Ovary (tissue), 7 donors: ENCODE measurements at regions not wholly inside any gene's neighbourhood (a gene's known extent, or its start where the extent isn't known, plus 50 kb on each side); places are given as distances from the start of the nearest gene placed in this dataset.
"Not testable (repeated sequence)": the region's sequence is repeated elsewhere in the genome, so short reads cannot be mapped to it uniquely, and the experiment has no call there.

Experiments used
- DNase-seq, 5 donors: peaks; one replicate each; pipeline ENCODE4 v3.0.0-alpha.2; 2019 to 2020
- H3K27ac ChIP-seq, 2 donors: fragments of 200-600 bp; one replicate each; pipeline versions ENCODE4 v1.5.1 to v1.8.0; 2019 to 2022
- H3K27me3 ChIP-seq: fragments of 200-600 bp; one replicate; pipeline ENCODE4 v1.8.0; 2022
- H3K36me3 ChIP-seq: fragments of 200-600 bp; sonication (generic); one replicate; pipeline ENCODE4 v1.5.1; 2019
- H3K4me1 ChIP-seq: one replicate; pipeline ENCODE4 v1.8.1; 2013; ENCODE audit warnings: mild to moderate bottlenecking, moderate library complexity; ENCODE audit not compliant: insufficient read depth
- H3K4me3 ChIP-seq: fragments of 200-600 bp; sonication (generic); one replicate; pipeline ENCODE4 v1.5.1; 2017
- H3K9me3 ChIP-seq, 2 donors: fragments of 200-600 bp in 1 of 2; sonication (generic) in 1 of 2; one replicate each; pipeline versions ENCODE4 v1.5.1 to v1.8.1; 2013 to 2019; ENCODE audit warnings: mild to moderate bottlenecking in 1 of 2, moderate library complexity in 1 of 2
- EP300 ChIP-seq: sonication (generic); formaldehyde crosslinking; IDR thresholded peaks from one replicate; pipeline ENCODE4 v1.6.1; 2017; ENCODE audit warnings: antibody characterized with exemption
- POLR2A ChIP-seq: fragments of 450-650 bp; IDR thresholded peaks from one replicate; pipeline ENCODE4 v1.6.1; 2017; ENCODE audit warnings: antibody characterized with exemption, mild to moderate bottlenecking, moderate library complexity
- WGBS, 3 donors: extraction: QIAGEN DNeasy Blood & Tissue Kit in 1 of 3; methylation state at CpG; one replicate each; pipeline versions ENCODE4 v1.1.5 to v1.1.7; 2013 to 2017; 5-methylcytosine and 5-hydroxymethylcytosine counted together
- intact Hi-C, 4 donors: fragments of 100-400 bp; cut with DNase I; formaldehyde crosslinking; loops; one replicate each; pipeline versions ENCODE4 v1.11.0 to v1.15.1; 2022 to 2023
- TF ChIP-seq, protein P1 (sequence below), 3 donors: fragments of 450-650 bp in 2 of 3; fragments of 200-600 bp in 1 of 3; IDR thresholded peaks; one replicate each; pipeline versions ENCODE4 v1.5.1 to v1.8.0; 2016 to 2022; ENCODE audit warnings: antibody characterized with exemption in 3 of 3, mild to moderate bottlenecking in 1 of 3
- donor health status: DM: no; HTN: no; CAD: no; lungs with moderate emphysema.
- donor health status: DM: no; HTN: no; CAD: no.
- donor health status: Bipolar disorder and iron deficiency.
- donor health status: DM: no; HTN: no; CAD: no.
- donor health status: DM: yes; HTN: yes; CAD: no.

DNA sequence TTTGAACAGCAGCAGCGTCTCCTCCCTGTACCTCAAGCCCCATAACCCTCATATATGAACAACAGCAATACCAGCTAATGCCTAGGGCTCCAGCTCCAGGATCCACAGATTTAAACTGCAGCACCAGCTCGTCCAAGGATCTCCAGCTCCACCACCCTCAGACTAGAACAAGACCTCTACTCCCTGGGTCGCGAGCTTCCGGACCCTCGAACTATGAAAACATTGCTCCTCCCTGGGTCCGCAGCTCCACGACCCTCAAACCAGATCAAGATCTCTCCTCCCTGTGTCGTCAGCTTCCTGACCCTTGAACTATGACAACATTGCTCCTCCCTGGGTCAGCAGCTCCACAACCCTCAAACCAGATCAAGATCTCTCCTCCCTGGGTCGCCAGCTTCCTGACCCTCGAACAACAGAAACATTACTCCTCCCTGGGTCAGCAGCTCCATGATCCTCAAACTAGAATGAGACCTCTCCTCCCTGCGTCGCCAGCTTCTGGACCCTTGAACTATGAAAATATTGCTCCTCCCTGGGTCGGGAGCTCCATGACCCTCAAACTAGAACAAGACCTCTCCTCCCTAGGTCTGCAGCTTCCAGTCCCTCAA, 339.0 kb upstream of the SULF2 start:
- H3K9me3 ChIP-seq = no peaks in the 10 kb centered on the region
- no peaks in the 10 kb centered on the region for H3K27me3 ChIP-seq
- H3K4me1 ChIP-seq = peaks cover 9% of the 10 kb centered on the region
- intact Hi-C loops = no loop called here
- DNase-seq = no peak
- TF ChIP-seq, protein P1, sequence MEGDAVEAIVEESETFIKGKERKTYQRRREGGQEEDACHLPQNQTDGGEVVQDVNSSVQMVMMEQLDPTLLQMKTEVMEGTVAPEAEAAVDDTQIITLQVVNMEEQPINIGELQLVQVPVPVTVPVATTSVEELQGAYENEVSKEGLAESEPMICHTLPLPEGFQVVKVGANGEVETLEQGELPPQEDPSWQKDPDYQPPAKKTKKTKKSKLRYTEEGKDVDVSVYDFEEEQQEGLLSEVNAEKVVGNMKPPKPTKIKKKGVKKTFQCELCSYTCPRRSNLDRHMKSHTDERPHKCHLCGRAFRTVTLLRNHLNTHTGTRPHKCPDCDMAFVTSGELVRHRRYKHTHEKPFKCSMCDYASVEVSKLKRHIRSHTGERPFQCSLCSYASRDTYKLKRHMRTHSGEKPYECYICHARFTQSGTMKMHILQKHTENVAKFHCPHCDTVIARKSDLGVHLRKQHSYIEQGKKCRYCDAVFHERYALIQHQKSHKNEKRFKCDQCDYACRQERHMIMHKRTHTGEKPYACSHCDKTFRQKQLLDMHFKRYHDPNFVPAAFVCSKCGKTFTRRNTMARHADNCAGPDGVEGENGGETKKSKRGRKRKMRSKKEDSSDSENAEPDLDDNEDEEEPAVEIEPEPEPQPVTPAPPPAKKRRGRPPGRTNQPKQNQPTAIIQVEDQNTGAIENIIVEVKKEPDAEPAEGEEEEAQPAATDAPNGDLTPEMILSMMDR (IDR thresholded peaks at IDR 0.05) = no peak
- TF ChIP-seq EP300 (no peak), POLR2A (no peak)
- H3K4me3 ChIP-seq = no peak overlapping the region
- H3K27ac ChIP-seq = no peak overlapping the region
- no peaks in the 10 kb centered on the region for H3K36me3 ChIP-seq
- WGBS, 3 donors = 89 to 90% (median 89%) methylated on average over 14 of the region's 14 CpGs

DNA sequence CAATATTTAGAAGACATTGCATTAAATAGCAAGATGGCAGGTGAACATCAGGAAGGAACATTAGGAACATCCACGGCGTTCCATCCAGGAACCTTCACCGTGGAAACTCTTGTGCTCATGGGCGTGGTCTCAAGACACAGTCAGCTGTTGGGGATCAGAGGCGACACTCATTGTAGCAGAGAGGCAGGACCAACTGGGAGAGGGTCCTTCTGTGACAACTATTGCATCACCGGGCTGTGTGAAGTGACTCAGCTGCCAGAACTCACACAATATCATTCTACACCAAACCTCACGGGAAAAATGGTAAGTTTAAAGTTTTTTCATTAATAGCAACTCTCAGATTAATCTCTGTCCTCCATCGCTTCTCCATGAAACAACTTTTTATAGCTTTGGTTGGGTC, 334.8 kb upstream of the SULF2 start:
- H3K27me3 ChIP-seq = no peaks in the 10 kb centered on the region
- DNase-seq = no peak
- intact Hi-C loops = no loop called here
- no peak overlapping the region for H3K4me3 ChIP-seq
- no peak overlapping the region for H3K27ac ChIP-seq
- no peaks in the 10 kb centered on the region for H3K36me3 ChIP-seq
- no peaks in the 10 kb centered on the region for H3K4me1 ChIP-seq
- WGBS, 3 donors = 85 to 92% (median 86%) methylated on average over 8 of the region's 8 CpGs
- H3K9me3 ChIP-seq = no peaks in the 10 kb centered on the region
- TF ChIP-seq, protein P1 (IDR thresholded peaks at IDR 0.05) = no peak
- no peak for TF ChIP-seq EP300
- TF ChIP-seq POLR2A = no peak

DNA sequence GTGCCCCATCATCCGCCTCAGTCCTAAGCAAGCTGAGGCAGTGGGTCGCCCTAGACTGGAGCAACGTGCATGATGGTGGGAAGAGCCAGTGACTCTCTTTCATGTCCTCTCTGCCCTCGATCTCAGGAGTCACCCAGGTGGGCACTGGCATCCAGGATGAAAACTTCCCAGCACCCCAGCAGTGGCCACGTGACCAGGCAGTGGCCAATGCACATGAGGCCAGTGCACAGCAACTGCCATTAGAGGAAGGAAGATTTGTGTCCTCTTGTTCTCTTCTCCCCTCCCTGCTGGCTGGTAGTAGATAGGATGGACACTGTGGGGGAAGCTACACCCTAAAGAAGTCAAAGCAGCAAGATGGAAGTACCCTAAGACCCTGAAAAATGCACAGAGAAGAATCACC, 334.1 kb upstream of the SULF2 start:
- H3K27ac ChIP-seq, intact Hi-C loops, H3K27me3 ChIP-seq, H3K4me3 ChIP-seq, DNase-seq, H3K36me3 ChIP-seq, H3K4me1 ChIP-seq, H3K9me3 ChIP-seq: not testable (repeated sequence)
- 87 to 94% (median 90%) methylated on average over 5 of the region's 5 CpGs for WGBS, 3 donors

DNA sequence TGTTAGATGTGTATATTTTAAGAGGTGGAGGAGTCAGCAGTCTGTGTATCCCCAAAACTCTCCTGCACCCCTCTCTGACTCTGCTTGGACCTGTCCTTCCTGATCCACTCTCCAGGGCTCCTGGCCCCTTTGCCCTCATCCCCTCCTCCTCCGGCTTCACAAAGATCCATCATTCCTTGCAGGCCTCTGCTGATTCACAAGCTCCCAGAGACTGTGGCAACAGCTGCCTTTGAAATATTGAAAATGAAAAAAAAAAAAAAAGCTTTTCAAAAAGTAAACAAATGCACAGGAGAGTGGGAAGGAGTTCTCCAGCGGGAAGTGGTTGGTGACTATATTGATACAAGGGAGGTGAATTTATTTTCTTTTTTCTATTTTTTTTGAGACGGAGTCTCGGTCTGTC, 330.2 kb upstream of the SULF2 start:
- no peak for DNase-seq
- H3K4me3 ChIP-seq = no peak overlapping the region
- TF ChIP-seq EP300 = no peak
- TF ChIP-seq, protein P1 (IDR thresholded peaks at IDR 0.05) = no peak
- no peak for TF ChIP-seq POLR2A
- no peaks in the 10 kb centered on the region for H3K9me3 ChIP-seq
- H3K36me3 ChIP-seq = no peaks in the 10 kb centered on the region
- 66 to 88% (median 69%) methylated on average over 4 of the region's 4 CpGs for WGBS, 3 donors
- intact Hi-C loops = no loop called here
- H3K4me1 ChIP-seq = no peaks in the 10 kb centered on the region
- H3K27me3 ChIP-seq = no peaks in the 10 kb centered on the region
- H3K27ac ChIP-seq = no peak overlapping the region

DNA sequence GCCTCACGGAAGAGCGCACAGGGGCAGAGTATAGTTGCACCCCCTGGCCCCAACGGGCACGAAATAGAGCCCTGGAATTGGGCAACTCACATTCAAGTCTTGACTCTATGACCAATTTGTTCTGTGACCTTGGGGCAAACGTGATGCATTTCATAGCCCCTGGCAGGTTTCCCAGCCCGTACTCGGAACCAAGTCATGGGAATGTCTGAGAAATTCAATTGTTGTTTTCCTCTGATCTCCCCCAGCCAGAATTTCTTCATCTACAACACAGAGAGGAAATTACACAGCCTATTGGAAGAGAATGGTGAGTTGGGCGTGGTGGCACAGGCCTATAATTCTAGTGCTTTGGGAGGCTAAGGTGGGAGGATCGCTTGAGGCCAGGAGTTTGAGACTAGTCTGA, 322.3 kb upstream of the SULF2 start:
- DNase-seq = peak; percentile 65 to 82 (median 74)
- H3K27me3 ChIP-seq = no peaks in the 10 kb centered on the region
- no peak overlapping the region for H3K4me3 ChIP-seq
- 52 to 57% (median 55%) methylated on average over 9 of the region's 9 CpGs for WGBS, 3 donors
- no peaks in the 10 kb centered on the region for H3K36me3 ChIP-seq
- H3K27ac ChIP-seq = no peak overlapping the region
- TF ChIP-seq EP300 (no peak), POLR2A (no peak)
- TF ChIP-seq, protein P1 (IDR thresholded peaks at IDR 0.05) = no peak
- intact Hi-C loops = no loop called here
- peaks cover 7% of the 10 kb centered on the region for H3K4me1 ChIP-seq
- no peaks in the 10 kb centered on the region for H3K9me3 ChIP-seq
